HG03095 (cell line): ENCODE measurements at regions not wholly inside any gene's neighbourhood (a gene's known extent, or its start where the extent isn't known, plus 50 kb on each side); places are given as distances from the start of the nearest gene placed in this dataset.
A peak's percentile ranks its signal among the peaks of the same experiment; 100 is the strongest.
"Not testable (repeated sequence)": the region's sequence is repeated elsewhere in the genome, so short reads cannot be mapped to it uniquely, and the experiment has no call there.

ENCODE experiments used
- ATAC-seq: cut with Tn5 transposase; IDR thresholded peaks from one replicate; pipeline ENCODE4 v1.9.1; 2021; ENCODE audit warnings: moderate library complexity; ENCODE audit not compliant: unreplicated experiment

DNA sequence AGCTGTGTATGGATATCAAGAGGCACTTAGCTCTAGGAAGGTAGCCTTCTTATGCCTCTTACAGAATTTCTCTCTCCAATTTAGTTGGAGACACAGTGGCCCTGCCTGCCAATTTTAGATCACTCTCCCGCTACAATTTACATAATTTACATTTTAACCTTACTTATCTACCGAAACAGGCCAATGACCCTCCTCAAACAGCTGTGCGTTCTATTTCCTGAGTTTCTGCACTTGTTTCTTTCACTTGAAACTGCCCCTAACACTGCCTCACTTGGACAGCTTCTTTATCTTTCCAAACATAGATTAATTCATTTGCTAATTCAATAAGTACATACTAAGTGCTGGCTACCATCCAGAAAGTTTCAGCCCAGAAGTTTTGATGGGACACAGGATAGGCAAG lies 52.9 kb upstream of the HDDC2 start:
- ATAC-seq, result no peak

DNA sequence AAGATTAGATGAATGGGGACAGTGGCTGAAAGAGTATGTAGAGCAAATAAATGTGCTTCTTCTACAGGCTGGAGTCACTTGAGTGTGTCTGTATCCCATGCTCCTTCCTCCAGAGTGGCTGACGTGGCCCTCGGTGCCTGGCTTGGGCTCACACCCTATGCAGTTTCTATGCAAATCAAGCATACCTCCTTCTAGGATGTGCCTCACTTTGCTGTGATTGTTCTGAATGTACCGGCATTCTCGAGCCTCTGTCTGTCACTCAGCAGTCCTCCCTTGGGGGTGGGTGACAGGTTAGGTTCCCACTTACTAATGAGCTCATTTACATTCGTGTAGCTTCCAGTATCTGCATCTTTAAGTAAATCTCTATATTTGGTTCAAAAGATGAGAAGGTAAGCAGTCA lies 55.1 kb upstream of the HDDC2 start:
- peak; percentile 44 for ATAC-seq

DNA sequence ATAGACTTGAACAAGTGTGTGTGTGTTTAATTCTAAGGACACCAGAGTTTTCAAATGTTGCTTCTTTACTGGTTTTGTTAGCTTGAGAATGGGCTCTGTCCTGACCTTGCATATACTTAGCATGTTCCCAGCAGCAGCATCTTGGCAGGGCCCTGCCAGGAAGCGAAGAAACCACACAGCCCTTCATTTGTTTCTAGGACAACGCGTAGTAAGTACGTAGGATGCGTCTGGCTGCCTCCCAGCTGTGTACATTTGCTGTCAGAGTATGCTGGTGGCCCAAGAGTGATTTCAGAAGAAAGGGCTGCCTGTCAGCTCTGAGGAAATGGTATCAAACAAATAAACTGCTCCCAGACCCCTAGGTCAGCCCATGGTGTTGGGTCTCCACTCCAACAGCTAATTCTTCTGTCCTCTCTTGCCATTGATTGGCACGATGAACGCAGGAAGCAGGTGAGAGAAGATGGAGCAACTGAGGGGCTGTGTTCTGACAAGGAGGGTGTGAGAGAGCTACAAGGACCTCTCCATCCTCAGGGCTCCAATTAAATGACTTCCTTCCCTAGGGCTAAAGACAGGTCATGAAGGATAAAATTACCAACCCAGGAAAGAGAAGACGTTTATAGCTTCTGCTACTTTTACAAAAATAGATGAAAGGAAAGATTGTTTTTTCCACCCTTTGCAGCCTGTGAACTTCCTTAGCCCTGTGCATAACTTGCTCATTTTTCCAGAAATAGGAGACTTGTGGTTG lies 55.9 kb upstream of the HDDC2 start:
- ATAC-seq, result peak; percentile 56

DNA sequence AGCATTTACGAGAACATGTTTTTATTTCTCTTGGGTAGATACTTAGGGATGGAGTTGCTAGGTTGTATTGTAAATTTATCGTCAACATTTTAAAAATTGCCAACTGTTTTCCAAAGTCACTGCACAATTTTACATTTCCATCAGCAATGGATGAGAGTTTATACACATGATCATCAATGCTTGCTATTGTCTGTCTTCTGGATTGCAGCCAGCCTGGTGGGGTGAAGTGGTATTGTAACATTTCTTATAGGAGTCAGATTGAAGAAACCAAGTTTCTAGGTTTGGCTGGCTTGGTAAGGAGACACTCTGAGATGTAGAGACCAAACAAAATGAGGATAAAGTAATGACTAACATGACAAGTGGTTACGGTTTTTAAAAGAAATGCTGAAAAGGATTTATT lies 57.1 kb upstream of the HDDC2 start:
- ATAC-seq, result no peak

DNA sequence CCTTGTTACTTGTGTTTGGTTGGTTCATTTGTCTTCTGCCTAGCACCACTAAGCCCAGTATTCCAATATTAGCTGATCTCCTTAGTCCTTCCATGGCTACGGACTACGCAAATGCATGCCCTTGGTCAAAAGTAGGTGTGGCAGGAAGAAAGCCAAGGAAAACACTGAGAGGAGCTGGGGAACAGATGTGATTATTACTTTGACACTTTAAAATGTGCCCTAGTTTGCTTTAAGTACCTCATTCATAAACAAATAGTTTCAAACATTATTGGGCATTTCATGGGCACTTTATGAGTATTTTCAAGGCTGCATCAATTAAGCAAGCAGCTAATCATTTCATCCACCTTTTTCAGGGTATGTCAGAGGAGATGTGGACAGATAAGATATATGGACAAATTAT lies 60.1 kb upstream of the HDDC2 start:
- no peak for ATAC-seq

DNA sequence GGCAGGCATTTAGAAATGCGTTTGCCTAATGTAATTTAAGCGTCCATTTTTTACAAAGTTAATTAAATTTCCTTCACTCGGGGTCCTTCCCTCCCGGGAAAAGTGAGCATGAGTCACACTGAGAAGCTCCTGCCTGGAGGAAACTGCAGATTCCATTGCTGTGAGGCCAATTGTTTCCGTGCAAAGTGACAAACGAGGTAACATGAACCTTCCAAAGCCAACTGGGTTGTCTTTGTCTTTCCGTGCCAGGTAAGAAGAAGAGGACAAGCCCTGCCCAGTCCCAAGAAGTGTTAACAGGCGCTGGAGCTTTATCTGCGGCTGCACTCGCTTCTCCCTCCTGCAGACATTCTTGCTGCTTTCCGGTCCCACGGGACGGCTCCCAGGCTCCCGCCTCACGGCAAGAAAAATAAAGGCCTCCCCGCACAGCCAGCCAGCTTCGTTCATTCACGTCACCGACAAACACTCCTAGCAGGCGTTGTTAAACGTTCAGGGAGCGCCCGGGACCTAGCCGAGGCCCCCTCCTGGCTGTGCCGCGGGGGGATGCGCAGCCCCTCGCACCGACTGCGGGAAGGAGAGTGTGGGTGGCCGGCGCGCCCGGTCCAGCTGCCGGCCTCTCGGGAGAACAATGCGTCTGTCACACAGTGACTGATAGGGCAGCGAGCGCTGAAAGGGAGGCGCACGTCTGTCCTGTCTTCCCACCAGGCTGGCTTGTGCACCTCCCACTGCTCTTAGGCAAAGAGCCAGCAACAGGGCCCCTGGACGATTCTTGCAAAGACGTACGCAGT lies 61.5 kb upstream of the HDDC2 start:
- ATAC-seq, result no peak

DNA sequence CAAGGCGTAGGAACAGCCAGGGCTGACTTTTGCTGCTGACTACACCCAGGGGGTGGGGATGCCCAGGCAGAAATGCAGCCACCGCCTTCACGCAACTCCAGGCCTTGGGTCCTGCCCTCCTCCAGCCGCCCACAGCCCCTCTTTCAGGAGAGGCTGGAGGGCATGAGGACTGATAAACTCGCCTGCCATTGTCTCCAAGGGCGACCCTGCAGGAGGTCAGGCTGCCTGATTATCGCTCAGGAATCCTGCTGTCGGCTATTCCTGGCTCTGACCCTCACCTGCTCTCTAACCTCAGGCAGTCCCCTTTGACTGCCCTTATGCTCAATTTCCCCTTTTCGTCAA lies 62.0 kb upstream of the HDDC2 start:
- ATAC-seq, result no peak

DNA sequence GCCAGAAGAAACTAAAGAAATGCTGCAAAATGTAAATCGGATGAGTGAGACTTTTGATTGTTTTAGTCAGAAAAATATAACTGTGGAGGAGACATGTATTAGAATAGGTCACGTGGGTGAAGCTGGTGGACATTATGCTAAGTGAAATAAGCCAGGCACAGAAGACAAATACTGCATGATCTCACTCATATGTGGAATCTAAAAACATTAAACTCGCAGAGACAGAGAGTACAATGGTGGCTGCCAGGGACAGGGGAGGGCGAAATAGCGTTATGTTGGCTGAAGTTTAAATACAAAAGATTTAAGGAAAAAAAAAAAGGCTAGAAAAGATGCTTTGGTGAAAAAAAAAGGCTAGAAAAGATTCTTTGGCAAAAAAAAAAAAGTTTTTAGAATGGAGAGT lies 63.5 kb upstream of the HDDC2 start:
- ATAC-seq, result no peak

DNA sequence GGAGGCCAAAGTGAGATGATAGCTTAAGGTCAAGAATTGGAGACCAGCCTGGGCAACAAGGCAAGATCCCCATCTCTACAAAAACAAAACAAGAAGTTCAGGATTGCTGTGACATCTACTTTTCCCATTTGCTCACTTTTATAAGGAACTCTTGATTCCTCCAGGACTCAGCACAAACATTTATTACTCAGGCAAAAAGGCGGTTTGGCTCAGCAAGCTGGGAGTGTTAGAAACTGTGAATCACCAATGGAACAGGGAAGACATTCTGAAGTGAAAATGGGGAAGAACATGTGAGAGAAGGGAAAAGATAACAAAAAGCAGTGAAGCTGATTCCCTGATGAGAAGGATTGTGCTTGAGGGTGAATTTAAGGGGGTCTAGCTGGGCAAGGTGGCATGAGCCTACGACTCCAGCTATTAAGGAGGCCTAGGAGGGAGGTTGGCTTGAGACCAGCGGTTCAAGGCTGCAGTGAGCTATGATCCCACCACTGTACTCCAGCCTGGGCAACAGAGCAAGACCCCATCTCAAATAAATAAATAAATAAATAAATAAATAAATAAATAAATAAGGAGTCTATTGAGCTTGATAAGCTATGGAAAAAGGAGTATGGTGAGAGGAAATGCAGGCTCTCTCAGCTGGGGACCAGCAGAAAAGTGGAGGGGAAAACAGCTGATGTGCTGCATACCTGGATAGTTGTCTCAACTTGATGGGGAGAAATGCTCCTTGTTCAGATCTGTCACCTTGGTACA lies 65.4 kb upstream of the HDDC2 start:
- ATAC-seq, result no peak

DNA sequence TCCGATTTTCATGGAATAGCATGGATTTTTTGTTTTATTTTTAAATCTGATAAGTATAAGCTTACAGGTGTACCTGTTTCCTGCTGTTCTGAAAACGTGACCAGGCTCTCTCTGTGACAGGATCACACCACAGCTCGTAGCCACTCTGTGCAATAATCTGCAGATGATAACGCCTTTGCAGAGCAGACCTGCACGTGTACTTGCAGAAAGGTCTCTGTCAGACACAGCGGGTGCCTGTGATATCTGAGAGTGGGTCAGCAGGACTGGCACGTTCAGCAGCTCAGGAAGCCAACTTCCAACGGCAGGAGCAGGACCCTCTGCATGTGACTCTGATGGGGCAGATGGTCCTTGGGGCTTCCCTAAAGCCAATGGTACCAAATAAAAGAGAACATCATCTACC lies 68.6 kb upstream of the HDDC2 start:
- ATAC-seq, result no peak

DNA sequence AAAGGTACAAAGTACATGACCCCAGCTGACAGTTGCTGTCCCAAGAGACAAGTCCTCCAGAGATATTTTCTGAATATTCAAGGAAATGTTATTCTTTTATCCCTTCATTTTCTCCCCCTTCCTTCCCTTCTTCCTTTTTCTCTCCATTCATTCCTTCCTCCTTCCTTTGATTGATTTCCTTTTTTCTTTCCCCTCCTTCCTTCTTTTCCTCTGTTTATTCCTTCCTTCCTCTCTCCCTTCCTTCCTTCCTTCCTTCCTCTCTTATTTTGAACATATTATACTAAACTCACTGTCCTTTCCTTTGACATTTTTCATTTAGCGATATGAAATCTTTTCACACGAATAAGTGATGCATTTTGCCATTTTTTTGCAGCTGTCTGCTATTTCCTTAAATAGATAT lies 73.2 kb upstream of the HDDC2 start:
- no peak for ATAC-seq

DNA sequence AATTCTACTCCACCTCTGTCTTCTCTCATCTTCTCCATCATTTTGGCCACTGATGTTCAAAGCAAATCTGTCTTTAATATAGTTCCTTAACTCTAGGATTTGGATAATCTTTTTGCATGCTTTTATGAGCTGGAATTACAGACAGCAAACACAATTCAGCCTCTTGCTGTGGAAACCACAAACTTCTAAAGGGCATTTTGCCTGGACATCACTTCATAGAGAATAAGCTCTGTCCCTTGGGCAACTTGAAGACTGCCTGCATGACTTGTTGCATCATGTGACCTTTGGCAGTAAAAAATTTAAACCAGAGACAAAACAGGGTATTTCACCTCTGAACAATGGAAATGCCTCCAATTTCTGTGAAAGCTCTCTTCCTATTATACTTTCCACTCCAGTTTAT lies 74.1 kb upstream of the HDDC2 start:
- no peak for ATAC-seq

DNA sequence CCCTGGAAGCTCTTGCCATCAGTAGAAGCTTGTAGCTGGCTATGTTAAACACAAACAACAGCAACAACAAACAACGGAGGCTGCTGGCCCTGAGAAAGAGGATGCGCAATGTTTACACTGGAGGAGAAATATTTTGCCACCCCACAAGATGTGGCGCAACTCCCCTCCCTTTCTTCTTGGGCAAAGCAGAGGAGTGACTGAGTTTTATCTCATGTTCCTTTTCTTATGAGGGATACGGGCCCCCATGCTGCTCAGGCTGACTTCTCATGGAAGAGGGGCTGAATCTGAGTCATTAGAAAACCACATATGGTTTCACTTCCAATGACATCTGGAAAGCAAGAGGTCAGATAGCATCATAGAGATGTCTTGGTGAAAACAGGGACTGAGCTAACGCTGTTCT lies 75.9 kb upstream of the HDDC2 start:
- ATAC-seq, result no peak

DNA sequence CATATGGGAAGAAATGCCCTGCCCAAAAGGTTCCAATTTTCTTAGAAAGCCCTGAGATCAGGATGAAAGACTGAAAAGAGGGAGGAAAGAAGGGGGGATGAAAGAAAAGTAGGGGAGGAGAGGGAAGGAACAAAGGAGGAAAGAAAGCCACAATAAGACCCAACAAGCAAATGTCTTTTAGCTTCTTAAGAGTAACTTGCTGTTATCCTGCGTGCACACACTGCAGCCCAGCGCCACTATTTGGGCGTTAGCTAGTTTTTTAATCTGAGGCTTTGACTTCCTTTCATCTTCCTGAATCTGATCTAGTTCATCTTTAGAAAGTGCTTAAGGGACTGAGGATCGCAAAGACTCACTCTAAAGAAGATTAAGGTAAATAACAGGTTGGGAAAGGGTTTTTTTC lies 77.4 kb upstream of the HDDC2 start:
- ATAC-seq, result no peak

DNA sequence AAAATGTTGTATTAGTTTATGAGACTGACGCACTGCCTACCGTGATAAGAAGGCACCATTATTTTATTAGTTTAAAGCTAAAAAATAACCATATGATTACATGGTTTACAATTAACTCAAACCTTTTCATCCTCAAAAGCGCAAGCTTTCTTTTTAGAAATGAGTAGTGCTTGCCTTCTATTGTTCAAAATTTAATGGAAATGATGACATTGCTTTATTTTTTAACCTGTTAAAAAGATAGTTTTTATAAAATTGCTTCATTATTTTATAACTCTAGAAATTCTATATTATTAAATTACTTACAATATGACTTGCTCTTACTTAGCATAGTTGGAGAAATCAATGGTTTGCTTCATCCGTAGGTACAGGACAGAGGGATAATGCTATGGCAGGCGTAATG lies 78.7 kb upstream of the HDDC2 start:
- ATAC-seq, result no peak

DNA sequence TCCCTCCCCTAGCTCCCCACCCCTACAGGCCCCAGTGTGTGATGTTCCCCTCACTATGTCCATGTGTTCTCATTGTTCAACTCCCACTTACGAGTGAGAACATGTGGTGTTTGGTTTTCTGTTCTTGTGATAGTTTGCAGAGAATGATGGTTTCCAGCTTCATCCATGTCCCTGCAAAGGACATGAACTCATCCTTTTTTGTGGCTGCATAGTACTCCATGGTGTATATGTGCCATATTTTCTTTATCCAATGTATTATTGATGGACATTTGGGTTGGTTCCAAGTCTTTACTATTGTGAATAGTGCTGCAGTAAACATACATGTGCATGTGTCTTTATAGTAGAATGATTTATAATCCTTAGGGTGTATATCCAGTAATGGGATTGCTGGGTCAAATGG lies 84.6 kb upstream of the HDDC2 start:
- ATAC-seq, result not testable (repeated sequence)

DNA sequence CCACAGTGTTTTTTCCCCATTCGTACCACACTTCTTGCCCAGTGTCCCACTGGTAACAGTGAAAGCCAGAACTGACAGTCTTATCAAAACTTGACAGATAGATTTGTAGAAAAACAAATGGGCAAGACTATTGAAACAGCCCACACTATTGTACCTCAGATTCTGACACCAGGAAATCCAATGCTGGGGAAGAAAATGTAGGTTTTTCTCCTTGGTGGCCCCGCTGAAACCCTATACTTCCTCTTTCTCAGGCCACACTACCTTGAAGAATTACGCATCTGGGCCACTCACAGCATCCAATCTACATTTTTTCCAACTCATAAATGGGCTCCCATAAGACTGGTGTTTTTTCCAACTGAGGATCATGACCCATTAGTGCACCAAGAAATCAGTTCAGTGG lies 90.9 kb upstream of the HDDC2 start:
- ATAC-seq, result no peak

DNA sequence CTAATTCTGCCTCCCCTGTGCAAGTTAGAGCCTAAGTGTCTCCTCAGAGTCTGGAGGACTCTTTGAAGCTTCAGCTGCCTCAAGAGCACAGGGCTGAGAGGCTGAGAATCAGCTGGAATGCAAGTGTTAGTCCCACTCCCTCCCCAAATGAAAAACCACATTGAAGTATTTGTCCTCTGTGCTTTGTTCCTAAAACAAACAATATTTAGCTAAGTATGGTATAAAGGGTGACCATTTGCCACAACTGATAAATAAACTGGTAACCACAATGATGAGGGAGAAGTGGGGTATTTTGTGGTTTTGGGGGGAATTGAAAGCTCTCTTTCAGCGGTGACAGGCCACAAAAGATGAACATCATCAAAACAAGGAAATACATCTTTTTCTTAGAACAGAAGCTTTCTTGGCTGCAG lies 91.7 kb upstream of the HDDC2 start:
- no peak for ATAC-seq

DNA sequence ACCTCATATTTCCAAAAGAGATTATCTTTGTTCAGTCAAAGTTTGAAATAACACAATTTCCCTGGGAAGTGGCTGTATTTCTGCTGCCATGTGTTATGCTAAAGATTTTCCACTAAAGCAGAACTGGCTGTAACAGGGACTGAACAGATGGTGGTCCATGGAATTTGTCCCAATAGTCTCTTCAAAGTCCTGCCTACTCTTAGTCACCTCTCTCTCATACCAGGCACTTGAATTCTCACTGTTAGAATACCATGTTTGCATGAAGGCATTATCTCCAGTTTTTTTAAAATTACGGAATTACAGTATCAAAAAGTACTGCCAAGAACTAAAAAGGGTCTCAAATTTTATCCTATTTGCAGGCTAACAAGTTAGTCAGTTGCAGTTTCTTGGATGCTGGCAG lies 105.0 kb upstream of the HDDC2 start:
- no peak for ATAC-seq

DNA sequence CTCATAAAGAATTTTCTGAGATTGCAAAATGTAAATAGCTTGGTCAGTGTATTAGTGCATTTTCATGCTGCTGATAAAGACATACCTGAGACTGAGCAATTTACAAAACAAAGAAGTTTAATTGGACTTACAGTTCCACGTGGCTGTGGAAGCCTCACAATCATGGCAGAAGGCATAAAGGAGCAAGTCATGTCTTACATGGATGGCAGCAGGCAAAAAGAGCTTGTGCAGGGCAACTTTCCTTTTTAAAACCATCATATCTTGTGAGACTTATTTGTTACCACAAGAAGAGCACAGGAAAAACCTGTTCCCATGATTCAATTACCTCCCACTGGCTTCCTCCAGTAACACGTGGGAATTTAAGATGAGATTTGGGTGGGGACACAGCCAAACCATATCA lies 112.7 kb upstream of the HDDC2 start:
- ATAC-seq, result no peak

DNA sequence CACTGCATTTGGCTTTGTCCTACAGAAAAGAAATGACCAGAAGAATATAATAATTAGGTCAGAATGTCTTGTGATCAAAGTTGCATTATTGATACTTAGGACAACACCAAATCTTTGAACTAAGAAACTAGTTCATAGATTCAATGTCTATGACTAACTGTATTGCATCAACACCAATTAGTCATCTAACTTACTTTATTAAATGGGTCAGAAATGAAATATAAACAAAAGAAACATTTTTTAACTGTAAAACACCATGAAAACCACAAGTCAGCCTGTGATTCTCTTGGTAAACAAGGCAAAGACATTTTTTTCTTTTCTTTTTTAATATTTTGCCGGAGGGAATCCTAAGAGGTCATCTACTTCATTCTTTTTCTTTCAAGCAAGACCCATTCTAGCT lies 114.1 kb upstream of the HDDC2 start:
- ATAC-seq, result no peak

DNA sequence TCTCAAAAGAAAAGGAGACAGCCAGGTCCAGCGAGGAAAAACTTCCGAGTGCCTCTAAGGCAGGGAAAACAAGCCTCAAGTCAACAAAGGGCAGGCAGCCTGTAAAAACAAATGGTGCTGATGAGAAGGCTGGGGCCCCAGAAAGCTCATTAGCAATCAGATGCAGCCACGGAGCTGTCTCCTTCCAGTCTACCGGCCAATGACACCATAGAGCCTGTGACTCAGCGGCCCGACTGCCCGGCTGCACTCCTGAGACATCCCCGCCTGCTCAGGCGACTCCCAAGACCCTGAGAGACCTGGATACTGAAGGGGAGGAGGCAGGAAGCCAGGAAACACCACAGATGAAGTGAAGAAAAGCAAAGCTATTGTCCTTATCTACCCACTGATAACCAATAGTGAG lies 120.1 kb upstream of the HDDC2 start:
- ATAC-seq, result no peak
